HUES48 (cell line): ENCODE measurements at regions not wholly inside any gene's neighbourhood (a gene's known extent, or its start where the extent isn't known, plus 50 kb on each side); places are given as distances from the start of the nearest gene placed in this dataset.

Source experiments
- H3K27ac ChIP-seq: one replicate; pipeline ENCODE4 v1.7.0; 2013; ENCODE audit warnings: low read depth, low read length, inconsistent platforms
- H3K27me3 ChIP-seq: 2 replicates; pipeline ENCODE4 v1.6.1; 2013; ENCODE audit warnings: mild to moderate bottlenecking, low read length; ENCODE audit not compliant: control insufficient read depth, insufficient read depth
- H3K36me3 ChIP-seq: 2 replicates; pipeline ENCODE4 v1.6.1; 2013; ENCODE audit warnings: low read length; ENCODE audit not compliant: control insufficient read depth, insufficient read depth
- H3K4me1 ChIP-seq: 2 replicates; pipeline ENCODE4 v1.6.1; 2013; ENCODE audit warnings: mild to moderate bottlenecking, low read length; ENCODE audit not compliant: control insufficient read depth, insufficient read depth
- H3K4me3 ChIP-seq: 2 replicates; pipeline ENCODE4 v1.5.1; 2013; ENCODE audit warnings: mild to moderate bottlenecking, low read depth, low read length
- H3K9ac ChIP-seq: 2 replicates; pipeline ENCODE4 v1.6.1; 2013; ENCODE audit warnings: mild to moderate bottlenecking, low read depth, low read length, moderate library complexity
- H3K9me3 ChIP-seq: 2 replicates; pipeline ENCODE4 v1.6.1; 2013; ENCODE audit warnings: low read length; ENCODE audit not compliant: control insufficient read depth, insufficient read depth

DNA sequence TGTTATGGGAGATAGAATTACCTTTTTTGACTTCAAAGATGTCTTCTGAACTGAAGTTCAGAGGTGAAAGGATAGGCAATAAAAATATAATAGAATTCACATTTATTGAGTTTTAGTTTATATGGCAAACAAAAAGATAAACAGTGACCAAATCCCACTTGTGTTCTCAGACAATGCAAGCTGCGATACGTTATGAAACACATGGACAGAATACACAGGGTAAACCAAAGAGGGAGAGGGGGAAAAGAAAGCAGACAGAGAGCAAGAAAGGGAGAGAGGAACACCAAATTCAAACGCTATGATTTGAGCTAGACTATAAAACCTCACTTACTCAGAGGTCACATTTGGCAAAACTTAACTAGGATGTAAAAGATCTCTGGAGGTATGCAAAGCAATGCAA lies 238.2 kb upstream of the FLRT2 start:
- no peak overlapping the region for H3K9ac ChIP-seq
- H3K36me3 ChIP-seq, result no peaks in the 10 kb centered on the region
- no peaks in the 10 kb centered on the region for H3K27me3 ChIP-seq
- no peaks in the 10 kb centered on the region for H3K9me3 ChIP-seq
- no peak overlapping the region for H3K27ac ChIP-seq
- no peak overlapping the region for H3K4me3 ChIP-seq
- no peaks in the 10 kb centered on the region for H3K4me1 ChIP-seq

DNA sequence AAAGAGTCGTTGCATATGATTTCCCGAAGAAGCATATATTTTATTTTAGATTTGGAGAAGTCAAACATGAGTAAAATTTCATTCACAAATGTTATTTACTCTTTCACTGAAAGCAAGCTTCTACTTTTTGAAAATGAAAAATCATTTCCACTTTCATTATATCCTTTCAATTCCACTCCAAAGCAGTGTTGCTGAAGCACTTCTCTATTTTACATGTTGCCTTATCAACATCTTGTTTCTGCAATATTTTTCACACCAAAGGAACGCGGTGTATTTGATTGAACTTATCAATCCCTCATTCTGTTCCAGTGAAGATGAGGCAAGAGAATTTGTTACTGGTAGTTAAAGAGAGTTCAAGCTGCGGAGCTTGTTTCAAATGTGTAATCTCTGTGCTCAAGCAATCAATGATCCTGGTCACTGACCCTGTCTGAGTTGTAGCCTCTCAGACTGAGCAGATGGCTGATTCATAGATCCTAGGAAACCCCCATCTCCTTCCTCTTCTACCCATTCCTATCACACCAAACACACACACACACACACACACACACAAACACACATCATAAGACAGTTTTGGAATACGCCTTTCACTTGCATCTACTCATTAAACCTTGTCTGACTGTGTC lies 236.2 kb upstream of the FLRT2 start:
- no peaks in the 10 kb centered on the region for H3K36me3 ChIP-seq
- H3K27me3 ChIP-seq, result no peaks in the 10 kb centered on the region
- H3K9ac ChIP-seq, result no peak overlapping the region
- H3K4me1 ChIP-seq, result no peaks in the 10 kb centered on the region
- H3K27ac ChIP-seq, result no peak overlapping the region
- no peak overlapping the region for H3K4me3 ChIP-seq
- no peaks in the 10 kb centered on the region for H3K9me3 ChIP-seq

DNA sequence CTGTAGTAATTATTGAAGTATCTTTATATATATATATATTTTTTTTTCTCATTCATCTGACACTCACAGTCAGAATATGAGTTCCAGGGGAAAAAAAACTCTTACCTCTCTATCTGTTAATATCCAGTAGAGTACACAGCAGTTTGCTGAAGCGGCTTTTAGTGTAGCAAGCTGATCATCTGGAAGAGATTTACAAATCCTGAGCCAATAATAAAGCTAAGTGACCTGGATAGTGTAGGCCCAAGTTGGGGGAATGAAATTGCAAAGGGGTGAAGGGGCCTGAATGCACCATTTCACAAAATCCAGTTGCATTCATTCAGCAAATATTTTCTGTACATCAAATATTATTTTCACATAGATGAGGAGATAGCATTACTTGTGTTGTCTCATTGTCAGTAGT lies 234.6 kb upstream of the FLRT2 start:
- no peak overlapping the region for H3K27ac ChIP-seq
- H3K9ac ChIP-seq, result no peak overlapping the region
- no peaks in the 10 kb centered on the region for H3K4me1 ChIP-seq
- H3K27me3 ChIP-seq, result no peaks in the 10 kb centered on the region
- no peaks in the 10 kb centered on the region for H3K36me3 ChIP-seq
- H3K4me3 ChIP-seq, result no peak overlapping the region
- H3K9me3 ChIP-seq, result no peaks in the 10 kb centered on the region

DNA sequence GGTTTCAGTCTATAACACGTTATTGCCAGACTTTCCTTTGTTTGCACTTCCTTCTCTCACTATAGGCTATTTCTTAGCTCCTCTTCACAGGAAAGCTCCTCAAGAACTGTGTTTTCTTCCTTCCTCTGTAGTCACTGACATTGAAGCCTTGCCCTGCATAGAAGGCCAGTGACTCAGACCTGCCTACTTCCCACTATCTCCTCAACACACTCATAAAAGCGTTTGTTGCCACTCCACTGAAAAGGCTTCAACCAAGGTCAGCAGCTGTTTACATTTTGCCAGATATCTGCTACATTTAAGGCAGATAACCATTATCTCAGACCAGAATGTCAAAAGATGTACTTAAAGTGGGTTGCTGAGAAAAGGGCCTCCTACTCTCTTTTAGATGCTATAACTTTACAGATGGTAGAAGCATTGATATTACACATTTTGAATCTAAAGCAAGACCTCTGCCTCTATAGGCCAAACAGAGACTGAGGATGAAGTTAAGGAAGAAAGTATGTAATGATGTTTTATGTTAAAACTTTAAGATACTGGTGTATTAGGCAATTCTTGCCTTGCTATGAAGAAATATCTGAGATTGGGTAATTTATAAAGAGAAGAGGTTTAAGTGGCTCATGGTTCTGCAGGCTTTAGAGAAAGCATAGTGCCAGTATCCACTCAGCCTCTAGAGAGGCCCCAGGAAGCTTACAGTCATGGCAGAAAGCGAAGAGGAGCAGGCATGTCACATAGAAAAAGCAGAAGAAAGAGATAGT lies 233.3 kb upstream of the FLRT2 start:
- Histone ChIP-seq H3K36me3 (no peaks in the 10 kb centered on the region), H3K9me3 (no peaks in the 10 kb centered on the region), H3K4me3 (no peak overlapping the region), H3K27ac (no peak overlapping the region), H3K4me1 (no peaks in the 10 kb centered on the region), H3K9ac (no peak overlapping the region), H3K27me3 (no peaks in the 10 kb centered on the region)

DNA sequence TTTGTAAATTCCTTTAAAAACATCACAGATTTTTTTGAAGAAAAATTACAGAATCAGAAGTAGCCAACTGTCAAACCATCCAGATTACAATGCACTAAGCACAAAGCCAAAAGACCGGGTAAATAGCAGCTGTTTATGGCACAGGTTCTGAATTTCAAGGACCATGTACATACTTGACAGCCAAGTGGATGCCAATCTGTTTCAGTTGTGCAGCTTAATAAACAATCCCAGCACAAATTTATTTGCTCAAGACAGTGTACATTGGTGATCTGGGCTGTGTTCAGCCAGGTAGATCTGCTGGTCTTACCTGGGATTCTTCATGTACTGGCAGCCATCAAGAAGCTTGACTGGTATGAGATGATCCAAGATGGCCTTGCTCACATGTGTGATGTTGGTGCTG lies 229.8 kb upstream of the FLRT2 start:
- no peaks in the 10 kb centered on the region for H3K36me3 ChIP-seq
- no peaks in the 10 kb centered on the region for H3K27me3 ChIP-seq
- no peak overlapping the region for H3K9ac ChIP-seq
- no peaks in the 10 kb centered on the region for H3K9me3 ChIP-seq
- H3K4me1 ChIP-seq, result no peaks in the 10 kb centered on the region
- H3K27ac ChIP-seq, result no peak overlapping the region
- no peak overlapping the region for H3K4me3 ChIP-seq

DNA sequence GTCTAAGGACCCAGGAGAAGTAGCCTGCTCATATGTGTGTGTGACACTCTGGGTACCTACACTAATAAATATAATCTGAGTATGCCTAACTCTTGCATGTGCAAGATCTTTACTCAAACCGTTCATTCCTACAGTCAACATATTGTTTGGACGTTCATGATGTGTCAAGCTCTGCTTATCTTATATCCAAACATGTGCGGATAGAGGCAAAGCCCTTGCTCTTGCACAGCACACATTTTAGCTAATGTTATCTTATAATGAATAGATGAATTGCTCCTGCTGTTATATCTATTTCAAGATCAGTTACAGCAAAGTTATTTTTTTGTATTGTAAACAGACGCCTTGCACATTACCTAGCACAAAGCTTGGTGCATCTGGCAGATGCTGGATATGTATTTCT lies 228.4 kb upstream of the FLRT2 start:
- H3K9ac ChIP-seq, result no peak overlapping the region
- no peaks in the 10 kb centered on the region for H3K27me3 ChIP-seq
- H3K36me3 ChIP-seq, result no peaks in the 10 kb centered on the region
- no peak overlapping the region for H3K27ac ChIP-seq
- H3K4me3 ChIP-seq, result no peak overlapping the region
- H3K9me3 ChIP-seq, result no peaks in the 10 kb centered on the region
- no peaks in the 10 kb centered on the region for H3K4me1 ChIP-seq

DNA sequence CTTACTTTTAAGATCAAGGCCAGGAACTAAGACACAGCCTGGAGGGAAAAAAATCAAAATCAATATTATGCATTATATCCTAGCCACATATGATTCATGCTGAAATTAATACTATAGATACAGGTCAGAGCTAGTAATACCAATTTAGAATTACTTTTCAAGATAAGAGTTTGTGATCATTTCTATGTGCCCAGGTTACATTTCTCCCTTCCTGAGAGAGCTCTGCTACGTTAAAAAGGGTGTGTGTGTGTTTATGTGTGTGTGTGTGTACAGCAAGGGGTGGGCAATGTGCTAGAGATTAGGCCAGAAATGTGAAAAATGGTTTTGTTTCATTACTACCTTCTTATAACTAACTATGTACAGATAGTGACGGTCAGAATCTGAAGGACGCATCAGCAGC lies 223.9 kb upstream of the FLRT2 start:
- Histone ChIP-seq H3K27ac (no peak overlapping the region), H3K27me3 (no peaks in the 10 kb centered on the region), H3K9ac (no peak overlapping the region), H3K4me1 (peaks cover 4% of the 10 kb centered on the region; the same call in 1 of the 2 replicates), H3K36me3 (no peaks in the 10 kb centered on the region), H3K9me3 (no peaks in the 10 kb centered on the region), H3K4me3 (no peak overlapping the region)

DNA sequence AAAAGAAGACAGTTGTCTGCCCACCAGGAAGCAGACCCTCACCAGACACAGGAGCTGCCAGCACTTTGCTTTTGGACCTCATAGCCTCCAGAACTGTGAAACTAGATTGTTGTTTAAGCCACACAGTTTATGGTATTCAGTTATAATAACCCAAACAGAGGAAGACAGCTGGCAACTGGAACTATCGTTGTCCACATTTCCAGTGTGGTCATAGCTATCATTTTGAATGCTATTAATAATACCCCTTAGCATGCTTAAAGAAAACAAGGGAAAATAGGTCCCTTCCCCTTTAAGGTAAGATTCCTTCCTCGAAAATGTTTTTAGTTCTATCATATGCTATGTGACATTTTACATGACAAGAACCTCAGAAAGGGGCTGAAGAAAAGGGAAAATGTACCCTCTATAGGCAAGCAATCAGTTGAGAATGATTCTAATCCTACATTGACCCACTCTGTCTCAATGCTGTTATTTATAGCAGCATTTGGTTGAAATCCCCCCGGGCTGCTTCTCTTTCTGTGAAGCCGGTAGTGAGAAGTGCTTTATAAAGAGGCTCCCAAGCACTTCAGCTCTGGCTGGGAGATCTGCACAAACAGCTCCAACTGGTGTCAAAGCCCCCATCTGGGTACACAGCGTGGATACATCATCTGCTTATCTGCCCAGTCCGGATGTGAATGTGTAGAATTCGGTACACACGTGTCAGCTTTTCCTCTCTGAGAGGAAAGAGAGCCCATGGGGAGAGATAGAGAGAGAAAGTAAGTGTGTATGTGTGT lies 221.2 kb upstream of the FLRT2 start:
- H3K9ac ChIP-seq, result no peak overlapping the region
- H3K9me3 ChIP-seq, result no peaks in the 10 kb centered on the region
- H3K4me1 ChIP-seq, result peaks cover 14% of the 10 kb centered on the region

DNA sequence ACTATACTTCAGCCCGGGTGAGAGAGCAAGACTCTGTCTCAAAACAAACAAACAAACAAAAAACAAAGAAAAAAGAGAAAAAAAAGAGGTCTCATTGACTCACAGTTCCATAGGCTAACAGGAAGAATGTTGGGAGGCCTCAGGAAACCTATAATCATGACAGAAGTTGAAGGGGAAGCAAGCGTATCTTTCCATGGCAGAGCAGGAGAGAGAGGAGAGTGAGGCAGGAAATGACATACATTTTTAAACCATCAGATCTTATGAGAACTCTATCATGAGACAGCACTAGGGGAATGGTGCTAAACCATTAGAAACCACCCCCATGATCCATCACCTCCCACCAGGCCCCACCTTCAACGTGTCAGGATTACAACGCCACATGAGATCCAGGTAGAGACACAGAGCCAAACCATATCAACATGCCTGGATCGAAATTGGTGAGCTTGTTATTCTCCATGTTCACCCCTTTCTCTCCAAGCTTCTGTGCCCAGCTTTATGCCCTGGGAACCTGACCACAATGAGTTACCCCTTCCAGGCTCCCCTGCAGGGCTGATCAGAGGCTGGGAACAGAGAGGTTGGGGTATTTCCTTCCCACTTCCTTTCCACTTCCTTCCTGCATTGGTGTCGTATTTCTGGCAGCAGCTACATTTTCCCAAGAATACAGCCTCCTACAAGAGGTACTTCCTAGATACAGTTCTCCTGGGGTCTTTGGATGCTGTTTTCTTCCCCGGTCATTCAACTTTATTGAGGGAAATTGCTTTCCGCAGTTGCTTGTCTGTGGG lies 219.3 kb upstream of the FLRT2 start:
- Histone ChIP-seq H3K27ac (no peak overlapping the region), H3K4me1 (peaks cover 26% of the 10 kb centered on the region), H3K9ac (no peak overlapping the region), H3K36me3 (no peaks in the 10 kb centered on the region), H3K4me3 (no peak overlapping the region), H3K27me3 (no peaks in the 10 kb centered on the region), H3K9me3 (no peaks in the 10 kb centered on the region)

More for the DNA sequence above, 221.2 kb upstream of the FLRT2 start:
- no peak overlapping the region for H3K4me3 ChIP-seq
- no peaks in the 10 kb centered on the region for H3K27me3 ChIP-seq
- H3K36me3 ChIP-seq, result no peaks in the 10 kb centered on the region
- H3K27ac ChIP-seq, result no peak overlapping the region

DNA sequence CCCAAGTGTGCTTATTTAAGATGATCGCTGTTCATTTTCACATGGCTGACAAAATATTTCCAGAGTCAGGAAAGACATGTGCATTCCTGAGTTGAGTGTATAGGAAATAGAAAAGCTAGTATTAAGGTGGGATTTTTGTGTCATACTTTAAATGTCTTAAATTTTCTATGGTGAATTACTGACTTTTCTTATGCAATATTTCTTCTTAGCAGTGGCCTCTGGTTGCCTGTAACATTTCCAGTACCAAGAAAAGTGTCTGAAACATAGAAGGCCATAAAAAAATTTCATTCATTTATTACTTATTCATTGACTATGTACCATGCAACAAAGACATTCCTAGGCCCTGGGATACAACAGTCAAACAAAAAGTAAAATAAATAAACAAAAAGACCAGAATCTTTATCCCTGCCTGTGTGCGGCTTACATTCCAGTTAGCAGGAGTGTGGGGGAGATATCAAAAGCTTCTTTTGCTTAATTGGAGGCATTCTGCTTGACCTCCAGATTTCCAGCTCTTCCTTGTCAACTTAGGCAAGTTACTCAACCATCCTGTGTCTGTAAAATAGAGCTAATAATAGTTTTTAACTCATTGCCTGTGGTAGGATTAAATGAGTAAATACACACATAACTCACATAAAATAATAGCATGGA lies 216.3 kb upstream of the FLRT2 start:
- Histone ChIP-seq H3K27me3 (no peaks in the 10 kb centered on the region), H3K27ac (no peak overlapping the region), H3K36me3 (no peaks in the 10 kb centered on the region), H3K9ac (no peak overlapping the region), H3K9me3 (no peaks in the 10 kb centered on the region), H3K4me3 (no peak overlapping the region), H3K4me1 (peaks cover 39% of the 10 kb centered on the region)
